ENCODE measurements at regions not wholly inside any gene's neighbourhood (a gene's known extent, or its start where the extent isn't known, plus 50 kb on each side); places are given as distances from the start of the nearest gene placed in this dataset.

DNA sequence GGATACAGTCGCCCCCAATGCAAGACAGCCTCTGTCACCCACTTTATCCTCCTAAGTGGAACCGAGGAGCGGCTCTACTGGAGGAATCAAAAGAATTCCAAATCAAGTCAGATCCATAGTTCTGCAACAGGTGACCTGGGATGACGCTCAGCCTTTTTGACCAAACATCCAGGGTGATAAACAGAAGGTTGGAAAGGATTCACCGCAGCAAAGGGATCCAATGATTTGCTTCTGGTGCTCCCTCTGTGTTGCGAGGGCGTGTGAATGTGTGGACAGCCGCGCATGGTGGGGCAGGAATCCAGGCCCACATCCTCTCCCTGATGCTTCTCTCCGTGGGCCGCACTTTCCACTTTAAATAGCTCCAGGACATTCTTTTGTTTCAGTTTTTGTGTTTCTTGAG is 116.8 kb upstream of the CDH4 start:
- no peaks in the 10 kb centered on the region for H3K79me1 ChIP-seq (ENCODE audit: low read depth in 1 of 2, low read length in 2 of 2)
- no peak overlapping the region for H2BK20ac ChIP-seq (ENCODE audit: low read depth, low read length)
- H3K18ac ChIP-seq (ENCODE audit: low read depth, low read length) = no peak overlapping the region
- no peak overlapping the region for H4K91ac ChIP-seq (ENCODE audit: insufficient read depth, low read depth, low read length)
- no peak overlapping the region for H4K5ac ChIP-seq (ENCODE audit: low read depth, low read length)
- no peak overlapping the region for H2AFZ ChIP-seq (replicated peaks; ENCODE audit: low read length, poor library complexity)
- no peak overlapping the region for H2BK15ac ChIP-seq (ENCODE audit: low read depth, low read length)
- no peak overlapping the region for H3K23ac ChIP-seq (ENCODE audit: low read depth, low read length)
- H3K27me3 ChIP-seq (ENCODE audit: control insufficient read depth, insufficient read depth, low read length) = peaks cover 25% of the 10 kb centered on the region
- H4K8ac ChIP-seq (ENCODE audit: low read depth in 2 of 2, low read length in 2 of 2) = no peak overlapping the region
- in situ Hi-C loops (cut with MboI; ENCODE audit: low sequenced_read_pairs) (no loop called here), dilution Hi-C loops (cut with HindIII; ENCODE audit: low sequenced_read_pairs, unreplicated experiment) (no loop called here), intact Hi-C loops (cut with micrococcal nuclease) (no loop called here)
- no peak overlapping the region for H2BK5ac ChIP-seq (ENCODE audit: low read depth, low read length, poor library complexity, severe bottlenecking)
- no peak overlapping the region for H3K9ac ChIP-seq (ENCODE audit: low read depth, low read length)
- no peak overlapping the region for H2AK9ac ChIP-seq (replicated peaks; ENCODE audit: low read depth, low read length, poor library complexity)
- H3K27ac ChIP-seq (ENCODE audit: insufficient read depth, low read length) = no peak overlapping the region
- H3K36me3 ChIP-seq (ENCODE audit: control insufficient read depth, insufficient read depth, low read length) = no peaks in the 10 kb centered on the region
- no peaks in the 10 kb centered on the region for H3K4me1 ChIP-seq (ENCODE audit: control insufficient read depth, insufficient read depth, low read length)
- DNase-seq (no peak), ATAC-seq (ENCODE audit: low read depth) (no peak)
- POLR2A ChIA-PET (ENCODE audit: unreplicated experiment) = no interaction called here
- no peaks in the 10 kb centered on the region for H4K20me1 ChIP-seq (ENCODE audit: insufficient read depth, low read length)
- no TSS peak for BruUV-seq (replicated peaks)
- H3K56ac ChIP-seq (ENCODE audit: extremely low read depth, insufficient read depth, low read length) = no peak overlapping the region
- TF ChIP-seq, protein P1, sequence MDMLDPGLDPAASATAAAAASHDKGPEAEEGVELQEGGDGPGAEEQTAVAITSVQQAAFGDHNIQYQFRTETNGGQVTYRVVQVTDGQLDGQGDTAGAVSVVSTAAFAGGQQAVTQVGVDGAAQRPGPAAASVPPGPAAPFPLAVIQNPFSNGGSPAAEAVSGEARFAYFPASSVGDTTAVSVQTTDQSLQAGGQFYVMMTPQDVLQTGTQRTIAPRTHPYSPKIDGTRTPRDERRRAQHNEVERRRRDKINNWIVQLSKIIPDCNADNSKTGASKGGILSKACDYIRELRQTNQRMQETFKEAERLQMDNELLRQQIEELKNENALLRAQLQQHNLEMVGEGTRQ (IDR thresholded peaks at IDR 0.05; ENCODE audit: low read depth, low read length) = no peak
- TF ChIP-seq RFX5 (IDR thresholded peaks at IDR 0.05; ENCODE audit: low read depth, low read length) (no peak), RAD21 (IDR thresholded peaks at IDR 0.05; ENCODE audit: low read length) (no peak), CEBPB (IDR thresholded peaks at IDR 0.05; ENCODE audit: low read depth, low read length) (no peak), NFE2L2 (IDR thresholded peaks at IDR 0.05; ENCODE audit: low read depth, low read length) (no peak), POLR2A (IDR thresholded peaks at IDR 0.05; ENCODE audit: low read depth, low read length) (no peak), FOS (IDR thresholded peaks at IDR 0.05; ENCODE audit: low read depth, low read length) (no peak), MXI1 (IDR thresholded peaks at IDR 0.05; ENCODE audit: borderline replicate concordance, low read depth, low read length) (no peak), MAFK (IDR thresholded peaks at IDR 0.05; ENCODE audit: low read depth, low read length) (no peak), CHD1 (IDR thresholded peaks at IDR 0.05; ENCODE audit: low read depth, low read length) (no peak), SMC3 (IDR thresholded peaks at IDR 0.05; ENCODE audit: low read depth, low read length) (no peak), MAZ (IDR thresholded peaks at IDR 0.05; ENCODE audit: borderline replicate concordance, low read depth, low read length) (no peak), BHLHE40 (IDR thresholded peaks at IDR 0.05; ENCODE audit: low read depth, low read length) (no peak), RCOR1 (IDR thresholded peaks at IDR 0.05; ENCODE audit: insufficient replicate concordance, low read length) (no peak)
- TF ChIP-seq, protein P2, sequence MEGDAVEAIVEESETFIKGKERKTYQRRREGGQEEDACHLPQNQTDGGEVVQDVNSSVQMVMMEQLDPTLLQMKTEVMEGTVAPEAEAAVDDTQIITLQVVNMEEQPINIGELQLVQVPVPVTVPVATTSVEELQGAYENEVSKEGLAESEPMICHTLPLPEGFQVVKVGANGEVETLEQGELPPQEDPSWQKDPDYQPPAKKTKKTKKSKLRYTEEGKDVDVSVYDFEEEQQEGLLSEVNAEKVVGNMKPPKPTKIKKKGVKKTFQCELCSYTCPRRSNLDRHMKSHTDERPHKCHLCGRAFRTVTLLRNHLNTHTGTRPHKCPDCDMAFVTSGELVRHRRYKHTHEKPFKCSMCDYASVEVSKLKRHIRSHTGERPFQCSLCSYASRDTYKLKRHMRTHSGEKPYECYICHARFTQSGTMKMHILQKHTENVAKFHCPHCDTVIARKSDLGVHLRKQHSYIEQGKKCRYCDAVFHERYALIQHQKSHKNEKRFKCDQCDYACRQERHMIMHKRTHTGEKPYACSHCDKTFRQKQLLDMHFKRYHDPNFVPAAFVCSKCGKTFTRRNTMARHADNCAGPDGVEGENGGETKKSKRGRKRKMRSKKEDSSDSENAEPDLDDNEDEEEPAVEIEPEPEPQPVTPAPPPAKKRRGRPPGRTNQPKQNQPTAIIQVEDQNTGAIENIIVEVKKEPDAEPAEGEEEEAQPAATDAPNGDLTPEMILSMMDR (conservative IDR thresholded peaks at IDR 0.05; ENCODE audit: low read depth, low read length) = no peak
- TF ChIP-seq, protein P3, sequence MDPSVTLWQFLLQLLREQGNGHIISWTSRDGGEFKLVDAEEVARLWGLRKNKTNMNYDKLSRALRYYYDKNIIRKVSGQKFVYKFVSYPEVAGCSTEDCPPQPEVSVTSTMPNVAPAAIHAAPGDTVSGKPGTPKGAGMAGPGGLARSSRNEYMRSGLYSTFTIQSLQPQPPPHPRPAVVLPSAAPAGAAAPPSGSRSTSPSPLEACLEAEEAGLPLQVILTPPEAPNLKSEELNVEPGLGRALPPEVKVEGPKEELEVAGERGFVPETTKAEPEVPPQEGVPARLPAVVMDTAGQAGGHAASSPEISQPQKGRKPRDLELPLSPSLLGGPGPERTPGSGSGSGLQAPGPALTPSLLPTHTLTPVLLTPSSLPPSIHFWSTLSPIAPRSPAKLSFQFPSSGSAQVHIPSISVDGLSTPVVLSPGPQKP (IDR thresholded peaks at IDR 0.05; ENCODE audit: borderline replicate concordance, low read depth, low read length) = no peak
- H2BK120ac ChIP-seq (ENCODE audit: low read depth, low read length) = no peak overlapping the region
- no peak overlapping the region for H2AK5ac ChIP-seq (ENCODE audit: low read depth, low read length)
- 100% methylated on average over 1 of the region's 11 CpGs; no CpG with 5 or more reads in 1 of the 2 experiments for WGBS, 2 experiments (ENCODE audit: extremely low coverage in 2 of 2, insufficient read length in 1 of 2)
- H3K4ac ChIP-seq (ENCODE audit: low read depth, low read length) = no peak overlapping the region
- no peak overlapping the region for H3K14ac ChIP-seq (replicated peaks; ENCODE audit: low read depth, low read length)
- no peak overlapping the region for H3K4me2 ChIP-seq (ENCODE audit: low read depth, low read length)
- CTCF ChIA-PET = interaction anchor here (1.5 kb wide), 1 partner anchor 17 kb away, joined by 4 read pairs; no protein-coding TSS in a partner anchor
- H3K9me1 ChIP-seq (ENCODE audit: insufficient read depth, low read length) = no peaks in the 10 kb centered on the region
- no peaks in the 10 kb centered on the region for H3K9me3 ChIP-seq (ENCODE audit: control insufficient read depth, insufficient read depth, low read length)
- no peak overlapping the region for H3K4me3 ChIP-seq (ENCODE audit: insufficient read depth, low read depth, low read length)
